ENCODE measurements at regions not wholly inside any gene's neighbourhood (a gene's known extent, or its start where the extent isn't known, plus 50 kb on each side); places are given as distances from the start of the nearest gene placed in this dataset.

DNA sequence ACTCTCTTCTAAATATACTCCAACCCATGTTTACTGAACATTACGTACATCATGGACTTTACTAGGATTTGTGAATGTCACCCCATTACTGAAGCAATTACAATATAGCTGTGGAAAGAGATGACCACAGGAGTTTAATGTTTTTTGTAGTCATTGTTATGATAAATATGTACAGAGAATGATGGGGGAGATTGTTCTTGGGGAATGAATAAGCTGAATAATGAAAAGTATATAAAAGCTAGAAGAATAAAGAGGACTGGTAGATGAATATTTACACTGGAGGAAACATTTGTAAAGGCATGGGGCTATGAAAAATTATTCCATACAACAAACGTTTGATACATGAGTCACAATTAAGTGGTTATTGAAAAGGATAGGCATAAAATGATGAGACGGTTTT is 340.9 kb downstream of the SEMA3D start:
- CTCF ChIA-PET: no interaction called here
- no peaks in the 10 kb centered on the region for H3K4me1 ChIP-seq
- no peak overlapping the region for H3K4me3 ChIP-seq (ENCODE audit: low read depth, low read length)
- no peaks in the 10 kb centered on the region for H3K36me3 ChIP-seq (ENCODE audit: control insufficient read depth, insufficient read depth, low read length)
- H3K4me1 Mint-ChIP-seq (ENCODE audit: low read depth, unreplicated experiment): no peaks in the 10 kb centered on the region
- no peaks in the 10 kb centered on the region for H3K27me3 ChIP-seq (replicated peaks; ENCODE audit: control insufficient read depth, insufficient read depth, low read length)
- H3K9me3 ChIP-seq: no peaks in the 10 kb centered on the region
- TF ChIP-seq, protein P1, sequence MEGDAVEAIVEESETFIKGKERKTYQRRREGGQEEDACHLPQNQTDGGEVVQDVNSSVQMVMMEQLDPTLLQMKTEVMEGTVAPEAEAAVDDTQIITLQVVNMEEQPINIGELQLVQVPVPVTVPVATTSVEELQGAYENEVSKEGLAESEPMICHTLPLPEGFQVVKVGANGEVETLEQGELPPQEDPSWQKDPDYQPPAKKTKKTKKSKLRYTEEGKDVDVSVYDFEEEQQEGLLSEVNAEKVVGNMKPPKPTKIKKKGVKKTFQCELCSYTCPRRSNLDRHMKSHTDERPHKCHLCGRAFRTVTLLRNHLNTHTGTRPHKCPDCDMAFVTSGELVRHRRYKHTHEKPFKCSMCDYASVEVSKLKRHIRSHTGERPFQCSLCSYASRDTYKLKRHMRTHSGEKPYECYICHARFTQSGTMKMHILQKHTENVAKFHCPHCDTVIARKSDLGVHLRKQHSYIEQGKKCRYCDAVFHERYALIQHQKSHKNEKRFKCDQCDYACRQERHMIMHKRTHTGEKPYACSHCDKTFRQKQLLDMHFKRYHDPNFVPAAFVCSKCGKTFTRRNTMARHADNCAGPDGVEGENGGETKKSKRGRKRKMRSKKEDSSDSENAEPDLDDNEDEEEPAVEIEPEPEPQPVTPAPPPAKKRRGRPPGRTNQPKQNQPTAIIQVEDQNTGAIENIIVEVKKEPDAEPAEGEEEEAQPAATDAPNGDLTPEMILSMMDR (IDR thresholded peaks at IDR 0.05; ENCODE audit: insufficient read depth in 1 of 2, low read depth in 1 of 2, low read length in 1 of 2, severe bottlenecking in 1 of 2, unreplicated experiment in 1 of 2): no peak
- no peaks in the 10 kb centered on the region for H3K9me3 Mint-ChIP-seq (ENCODE audit: unreplicated experiment)
- DNase-seq: no peak
- no peak overlapping the region for H3K27ac Mint-ChIP-seq (ENCODE audit: unreplicated experiment)
- H3K4me3 Mint-ChIP-seq (ENCODE audit: unreplicated experiment): no peak overlapping the region
- POLR2A ChIA-PET: no interaction called here
- peaks cover 2% of the 10 kb centered on the region for H3K27me3 Mint-ChIP-seq (ENCODE audit: insufficient read depth, unreplicated experiment)
- H3K36me3 Mint-ChIP-seq (ENCODE audit: insufficient read depth, unreplicated experiment): no peaks in the 10 kb centered on the region
- BruUV-seq (replicated peaks): no TSS peak
- intact Hi-C loops (cut with micrococcal nuclease; ENCODE audit: unreplicated experiment): no loop called here

DNA sequence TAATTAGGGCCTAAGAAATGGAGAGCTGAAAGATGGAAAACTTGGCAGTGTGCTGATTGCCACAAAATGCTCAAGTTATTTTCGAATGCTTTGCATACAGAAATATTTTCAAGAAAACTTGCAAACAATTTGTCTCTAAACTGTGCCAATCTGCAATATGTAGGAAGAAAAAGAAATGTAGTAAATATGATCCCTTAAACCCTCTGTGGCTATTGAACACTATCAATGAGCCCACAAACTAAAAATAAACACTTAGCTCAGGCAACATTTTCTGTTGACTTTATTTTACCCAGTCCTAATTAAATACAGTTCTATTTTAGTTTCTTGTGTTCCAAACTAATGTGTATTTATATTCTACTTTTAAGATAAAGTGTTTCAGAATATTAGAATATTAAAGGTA is 342.1 kb downstream of the SEMA3D start:
- peaks cover 2% of the 10 kb centered on the region for H3K27me3 Mint-ChIP-seq (ENCODE audit: insufficient read depth, unreplicated experiment)
- no peaks in the 10 kb centered on the region for H3K36me3 Mint-ChIP-seq (ENCODE audit: insufficient read depth, unreplicated experiment)
- intact Hi-C loops (cut with micrococcal nuclease; ENCODE audit: unreplicated experiment): no loop called here
- H3K36me3 ChIP-seq (ENCODE audit: control insufficient read depth, insufficient read depth, low read length): no peaks in the 10 kb centered on the region
- H3K27me3 ChIP-seq (replicated peaks; ENCODE audit: control insufficient read depth, insufficient read depth, low read length): no peaks in the 10 kb centered on the region
- CTCF ChIA-PET: no interaction called here
- no peak overlapping the region for H3K4me3 ChIP-seq (ENCODE audit: low read depth, low read length)
- H3K9me3 Mint-ChIP-seq (ENCODE audit: unreplicated experiment): no peaks in the 10 kb centered on the region
- TF ChIP-seq, protein P1 (IDR thresholded peaks at IDR 0.05; ENCODE audit: insufficient read depth in 1 of 2, low read depth in 1 of 2, low read length in 1 of 2, severe bottlenecking in 1 of 2, unreplicated experiment in 1 of 2): no peak
- no peaks in the 10 kb centered on the region for H3K4me1 ChIP-seq
- H3K27ac Mint-ChIP-seq (ENCODE audit: unreplicated experiment): no peak overlapping the region
- no peak for DNase-seq
- H3K4me3 Mint-ChIP-seq (ENCODE audit: unreplicated experiment): no peak overlapping the region
- no TSS peak for BruUV-seq (replicated peaks)
- no peaks in the 10 kb centered on the region for H3K9me3 ChIP-seq
- POLR2A ChIA-PET: no interaction called here
- H3K4me1 Mint-ChIP-seq (ENCODE audit: low read depth, unreplicated experiment): no peaks in the 10 kb centered on the region

DNA sequence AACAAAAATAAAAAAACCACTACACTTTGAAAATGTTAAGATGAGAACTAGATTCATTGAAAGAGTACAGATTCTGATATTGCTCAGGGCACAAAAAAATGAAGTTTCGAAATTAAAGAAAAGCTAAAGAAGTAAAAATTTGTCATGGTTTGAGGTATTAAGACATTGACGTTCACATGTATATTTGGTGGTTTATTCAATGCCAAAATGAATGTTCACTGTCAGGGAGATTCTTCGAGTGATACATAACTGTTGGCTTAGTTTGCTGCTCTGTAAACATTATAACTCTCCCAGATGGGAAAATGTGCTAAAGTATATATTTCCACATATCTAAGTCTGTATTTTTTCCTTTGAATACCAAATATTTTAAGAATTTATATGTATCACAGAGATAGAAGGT is 345.0 kb downstream of the SEMA3D start:
- Mint-ChIP-seq H3K36me3 (ENCODE audit: insufficient read depth, unreplicated experiment) (no peaks in the 10 kb centered on the region), H3K4me1 (ENCODE audit: low read depth, unreplicated experiment) (no peaks in the 10 kb centered on the region), H3K4me3 (ENCODE audit: unreplicated experiment) (no peak overlapping the region), H3K27ac (ENCODE audit: unreplicated experiment) (no peak overlapping the region), H3K9me3 (ENCODE audit: unreplicated experiment) (no peaks in the 10 kb centered on the region), H3K27me3 (ENCODE audit: insufficient read depth, unreplicated experiment) (peaks cover 2% of the 10 kb centered on the region)
- Histone ChIP-seq H3K36me3 (ENCODE audit: control insufficient read depth, insufficient read depth, low read length) (no peaks in the 10 kb centered on the region), H3K27me3 (replicated peaks; ENCODE audit: control insufficient read depth, insufficient read depth, low read length) (no peaks in the 10 kb centered on the region), H3K4me1 (no peaks in the 10 kb centered on the region), H3K9me3 (no peaks in the 10 kb centered on the region), H3K4me3 (ENCODE audit: low read depth, low read length) (no peak overlapping the region)
- intact Hi-C loops (cut with micrococcal nuclease; ENCODE audit: unreplicated experiment): no loop called here
- BruUV-seq (replicated peaks): no TSS peak
- no peak for DNase-seq
- TF ChIP-seq, protein P1 (IDR thresholded peaks at IDR 0.05; ENCODE audit: insufficient read depth in 1 of 2, low read depth in 1 of 2, low read length in 1 of 2, severe bottlenecking in 1 of 2, unreplicated experiment in 1 of 2): no peak
- ChIA-PET CTCF (no interaction called here), POLR2A (no interaction called here)

Data from Caco-2 (cell line).